ENCODE measurements at regions not wholly inside any gene's neighbourhood (a gene's known extent, or its start where the extent isn't known, plus 50 kb on each side); places are given as distances from the start of the nearest gene placed in this dataset.

- H3K27ac ChIP-seq (ENCODE audit: insufficient read depth, low read depth, low read length): no peak overlapping the region
These were observed 93.3 kb downstream of the RNASET2 start for GRCh38 chr6:166862978-166863530.

GRCh38 chr6:166862287-166862977 lies 93.9 kb downstream of the RNASET2 start:
- no peak for FAIRE-seq
- no TSS peak for BruUV-seq (replicated peaks)
- DNase-seq (ENCODE audit: low read depth, low spot score): no peak
- intact Hi-C loops (cut with micrococcal nuclease): no loop called here
- no peaks in the 10 kb centered on the region for H4K20me1 ChIP-seq (replicated peaks; ENCODE audit: control insufficient read depth, extremely low read depth, insufficient read depth, low read length)
- H3K9ac ChIP-seq (replicated peaks; ENCODE audit: extremely low read depth, insufficient read depth, low read length): no peak overlapping the region
- TF ChIP-seq JUN (IDR thresholded peaks at IDR 0.05; ENCODE audit: borderline replicate concordance, insufficient read depth, insufficient read length, low read depth) (no peak), POLR2AphosphoS5 (IDR thresholded peaks at IDR 0.05; ENCODE audit: insufficient read depth, low read depth, low read length) (no peak), MYC (IDR thresholded peaks at IDR 0.05; ENCODE audit: low read depth, low read length) (no peak), EZH2 (IDR thresholded peaks at IDR 0.05; ENCODE audit: borderline replicate concordance, low read depth, low read length, severe bottlenecking) (no peak), POLR2A (IDR thresholded peaks at IDR 0.05; ENCODE audit: low read depth, low read length) (no peak), FOS (IDR thresholded peaks at IDR 0.05; ENCODE audit: borderline replicate concordance, insufficient read depth, low read length) (no peak), GATA2 (IDR thresholded peaks at IDR 0.05; ENCODE audit: insufficient read depth, insufficient read length, low read depth, low read length) (no peak)
- TF ChIP-seq, protein P1, sequence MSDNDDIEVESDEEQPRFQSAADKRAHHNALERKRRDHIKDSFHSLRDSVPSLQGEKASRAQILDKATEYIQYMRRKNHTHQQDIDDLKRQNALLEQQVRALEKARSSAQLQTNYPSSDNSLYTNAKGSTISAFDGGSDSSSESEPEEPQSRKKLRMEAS (IDR thresholded peaks at IDR 0.05; ENCODE audit: insufficient read depth, insufficient read length): no peak
- TF ChIP-seq, protein P2, sequence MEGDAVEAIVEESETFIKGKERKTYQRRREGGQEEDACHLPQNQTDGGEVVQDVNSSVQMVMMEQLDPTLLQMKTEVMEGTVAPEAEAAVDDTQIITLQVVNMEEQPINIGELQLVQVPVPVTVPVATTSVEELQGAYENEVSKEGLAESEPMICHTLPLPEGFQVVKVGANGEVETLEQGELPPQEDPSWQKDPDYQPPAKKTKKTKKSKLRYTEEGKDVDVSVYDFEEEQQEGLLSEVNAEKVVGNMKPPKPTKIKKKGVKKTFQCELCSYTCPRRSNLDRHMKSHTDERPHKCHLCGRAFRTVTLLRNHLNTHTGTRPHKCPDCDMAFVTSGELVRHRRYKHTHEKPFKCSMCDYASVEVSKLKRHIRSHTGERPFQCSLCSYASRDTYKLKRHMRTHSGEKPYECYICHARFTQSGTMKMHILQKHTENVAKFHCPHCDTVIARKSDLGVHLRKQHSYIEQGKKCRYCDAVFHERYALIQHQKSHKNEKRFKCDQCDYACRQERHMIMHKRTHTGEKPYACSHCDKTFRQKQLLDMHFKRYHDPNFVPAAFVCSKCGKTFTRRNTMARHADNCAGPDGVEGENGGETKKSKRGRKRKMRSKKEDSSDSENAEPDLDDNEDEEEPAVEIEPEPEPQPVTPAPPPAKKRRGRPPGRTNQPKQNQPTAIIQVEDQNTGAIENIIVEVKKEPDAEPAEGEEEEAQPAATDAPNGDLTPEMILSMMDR (IDR thresholded peaks at IDR 0.05; ENCODE audit: extremely low read depth in 1 of 2, insufficient read depth in 1 of 2, low read depth in 1 of 2, low read length in 2 of 2): no peak
- no peaks in the 10 kb centered on the region for H3K4me1 ChIP-seq (ENCODE audit: control insufficient read depth, extremely low read depth, insufficient read depth, low read length)
- no peaks in the 10 kb centered on the region for H3K36me3 ChIP-seq (ENCODE audit: control insufficient read depth in 2 of 2, extremely low read depth in 1 of 2, insufficient read depth in 2 of 2, low read length in 2 of 2)
- CTCF ChIA-PET: interaction anchor here (1.0 to 2.1 kb wide), 3 partner anchors 10 to 127 kb away, joined by 4 to 7 read pairs (median 7); no protein-coding TSS in a partner anchor
- dilution Hi-C loops (cut with MboI; ENCODE audit: extremely low pct_ligation_motif_present, low sequenced_read_pairs): no loop called here
- H2AFZ ChIP-seq (ENCODE audit: low read depth, low read length): peak overlapping the region; percentile 54
- peak overlapping the region; percentile 32 for H3K4me2 ChIP-seq (ENCODE audit: insufficient read depth, low read length)
- peak overlapping the region in 1 of 3 experiments; percentile 34 for H3K4me3 ChIP-seq (replicated peaks in 1 of 3; ENCODE audit: insufficient read depth in 1 of 3, low read depth in 1 of 3, low read length in 3 of 3)
- H3K9me1 ChIP-seq (replicated peaks; ENCODE audit: control insufficient read depth, extremely low read depth, insufficient read depth, low read length): no peaks in the 10 kb centered on the region
- H3K27ac ChIP-seq (ENCODE audit: insufficient read depth, low read depth, low read length): no peak overlapping the region
- POLR2A ChIA-PET: no interaction called here
- H3K9me3 ChIP-seq (replicated peaks; ENCODE audit: control insufficient read depth, insufficient read depth, low read length): no peaks in the 10 kb centered on the region
- no peaks in the 10 kb centered on the region for H3K79me2 ChIP-seq (ENCODE audit: control insufficient read depth, insufficient read depth, low read length)
- peaks cover 29 to 41% of the 10 kb centered on the region in 2 experiments for H3K27me3 ChIP-seq (ENCODE audit: control insufficient read depth in 2 of 2, insufficient read depth in 2 of 2, low read length in 2 of 2)

More at GRCh38 chr6:166862978-166863530, 93.3 kb downstream of the RNASET2 start:
- DNase-seq (ENCODE audit: low read depth, low spot score) (no peak), FAIRE-seq (no peak)
- no TSS peak for BruUV-seq (replicated peaks)
- dilution Hi-C loops (cut with MboI; ENCODE audit: extremely low pct_ligation_motif_present, low sequenced_read_pairs) (no loop called here), intact Hi-C loops (cut with micrococcal nuclease) (no loop called here)
- Histone ChIP-seq H3K79me2 (ENCODE audit: control insufficient read depth, insufficient read depth, low read length) (no peaks in the 10 kb centered on the region), H3K9me3 (replicated peaks; ENCODE audit: control insufficient read depth, insufficient read depth, low read length) (no peaks in the 10 kb centered on the region), H3K9ac (replicated peaks; ENCODE audit: extremely low read depth, insufficient read depth, low read length) (no peak overlapping the region), H3K4me3 (replicated peaks in 1 of 3; ENCODE audit: insufficient read depth in 1 of 3, low read depth in 1 of 3, low read length in 3 of 3) (peak overlapping the region in 1 of 3 experiments; percentile 34), H3K9me1 (replicated peaks; ENCODE audit: control insufficient read depth, extremely low read depth, insufficient read depth, low read length) (no peaks in the 10 kb centered on the region), H3K4me2 (ENCODE audit: insufficient read depth, low read length) (no peak overlapping the region), H2AFZ (ENCODE audit: low read depth, low read length) (peak overlapping the region; percentile 19), H3K4me1 (ENCODE audit: control insufficient read depth, extremely low read depth, insufficient read depth, low read length) (no peaks in the 10 kb centered on the region), H3K27me3 (ENCODE audit: control insufficient read depth in 2 of 2, insufficient read depth in 2 of 2, low read length in 2 of 2) (peaks cover 29 to 41% of the 10 kb centered on the region in 2 experiments), H4K20me1 (replicated peaks; ENCODE audit: control insufficient read depth, extremely low read depth, insufficient read depth, low read length) (no peaks in the 10 kb centered on the region), H3K36me3 (ENCODE audit: control insufficient read depth in 2 of 2, extremely low read depth in 1 of 2, insufficient read depth in 2 of 2, low read length in 2 of 2) (no peaks in the 10 kb centered on the region)
- CTCF ChIA-PET: interaction anchor here (1.0 to 2.1 kb wide), 3 partner anchors 10 to 126 kb away, joined by 4 to 7 read pairs (median 7); no protein-coding TSS in a partner anchor
- no peak for TF ChIP-seq FOS (IDR thresholded peaks at IDR 0.05; ENCODE audit: borderline replicate concordance, insufficient read depth, low read length)
- POLR2A ChIA-PET: no interaction called here

All from endothelial cell of umbilical vein (primary cell).